Neuronal stem cell (in vitro differentiated cells): ENCODE measurements at regions not wholly inside any gene's neighbourhood (a gene's known extent, or its start where the extent isn't known, plus 50 kb on each side); places are given as distances from the start of the nearest gene placed in this dataset.

Experiments used
- DNase-seq: peaks from one replicate; pipeline ENCODE4 v3.0.0-alpha.2; 2013; ENCODE audit warnings: low spot score
- H2AFZ ChIP-seq: one replicate; pipeline ENCODE4 v1.6.1; 2013; ENCODE audit warnings: mild to moderate bottlenecking, low read length, inconsistent platforms
- H2AK5ac ChIP-seq: 2 replicates; pipeline ENCODE4 v1.6.1; 2013; ENCODE audit warnings: low read depth, mild to moderate bottlenecking, inconsistent platforms, low read length, moderate library complexity, mixed read lengths
- H2BK120ac ChIP-seq: 2 replicates; pipeline ENCODE4 v1.6.1; 2013; ENCODE audit warnings: low read depth, mild to moderate bottlenecking, inconsistent platforms, low read length, moderate library complexity, mixed read lengths
- H2BK12ac ChIP-seq: one replicate; pipeline ENCODE4 v1.6.1; 2013; ENCODE audit warnings: low read length, inconsistent platforms
- H2BK15ac ChIP-seq: 2 replicates; pipeline ENCODE4 v1.6.1; 2013; ENCODE audit warnings: mild to moderate bottlenecking, low read length, inconsistent platforms, mixed read lengths
- H2BK5ac ChIP-seq: one replicate; pipeline ENCODE4 v1.6.1; 2013; ENCODE audit warnings: inconsistent platforms, mild to moderate bottlenecking, low read length, moderate library complexity
- H3K14ac ChIP-seq: one replicate; pipeline ENCODE4 v1.6.1; 2013; ENCODE audit warnings: low read length, inconsistent platforms
- H3K18ac ChIP-seq: 2 replicates; pipeline ENCODE4 v1.6.1; 2013; ENCODE audit warnings: low read length, inconsistent platforms
- H3K23ac ChIP-seq: 2 replicates; pipeline ENCODE4 v1.6.1; 2013; ENCODE audit warnings: low read depth, mild to moderate bottlenecking, mixed read lengths, low read length, inconsistent platforms; ENCODE audit not compliant: poor library complexity
- H3K27ac ChIP-seq: replicated peaks from 3 replicates; pipeline ENCODE4 v1.5.1; 2013; ENCODE audit warnings: low read length, inconsistent platforms
- H3K27me3 ChIP-seq, 3 experiments: 2 replicates each; pipeline ENCODE4 v1.6.1; 2013; ENCODE audit warnings: low read length in 3 of 3, mild to moderate bottlenecking in 2 of 3, inconsistent platforms in 1 of 3, low read depth in 1 of 3, mixed read lengths in 1 of 3, moderate library complexity in 1 of 3; ENCODE audit not compliant: control insufficient read depth in 3 of 3, insufficient read depth in 3 of 3
- H3K36me3 ChIP-seq, 2 donors: replicated peaks in 1 of 2; 2 replicates each; pipeline ENCODE4 v1.6.1; 2013; ENCODE audit warnings: low read length in 2 of 2; ENCODE audit not compliant: control insufficient read depth in 2 of 2, insufficient read depth in 2 of 2
- H3K4ac ChIP-seq: 2 replicates; pipeline ENCODE4 v1.6.1; 2013; ENCODE audit warnings: inconsistent platforms, mild to moderate bottlenecking, low read length, moderate library complexity
- H3K4me1 ChIP-seq, 2 donors: 1 replicate in 1 of 2; 2 replicates in 1 of 2; pipeline ENCODE4 v1.6.1; 2013; ENCODE audit warnings: low read length in 2 of 2, low read depth in 1 of 2; ENCODE audit not compliant: control insufficient read depth in 2 of 2, insufficient read depth in 1 of 2
- H3K4me2 ChIP-seq: one replicate; pipeline ENCODE4 v1.6.1; 2013; ENCODE audit warnings: mild to moderate bottlenecking, low read length, inconsistent platforms; ENCODE audit not compliant: insufficient read depth, poor library complexity, severe bottlenecking
- H3K4me3 ChIP-seq, 2 donors: 2 replicates each; pipeline ENCODE4 v1.5.1; 2013; ENCODE audit warnings: low read length in 2 of 2, mild to moderate bottlenecking in 2 of 2, inconsistent platforms in 1 of 2, moderate library complexity in 1 of 2
- H3K79me1 ChIP-seq: one replicate; pipeline ENCODE4 v1.6.1; 2013; ENCODE audit warnings: low read depth, mild to moderate bottlenecking, inconsistent platforms, low read length, moderate library complexity
- H3K9ac ChIP-seq: one replicate; pipeline ENCODE4 v1.6.1; 2013; ENCODE audit warnings: mild to moderate bottlenecking, low read depth, low read length, inconsistent platforms; ENCODE audit not compliant: poor library complexity
- H3K9me3 ChIP-seq, 2 donors: replicated peaks in 1 of 2; 2 replicates each; pipeline versions ENCODE3 to v1.6.1; 2013; ENCODE audit warnings: low read length in 2 of 2, mild to moderate bottlenecking in 2 of 2, inconsistent platforms in 1 of 2, low read depth in 1 of 2, mixed read lengths in 1 of 2, moderate library complexity in 1 of 2; ENCODE audit not compliant: control insufficient read depth in 2 of 2, insufficient read depth in 1 of 2
- H4K8ac ChIP-seq: one replicate; pipeline ENCODE4 v1.6.1; 2013; ENCODE audit warnings: low read depth, mild to moderate bottlenecking, inconsistent platforms, low read length, moderate library complexity
- H4K91ac ChIP-seq: one replicate; pipeline ENCODE4 v1.6.1; 2013; ENCODE audit warnings: low read length, low read depth, mild to moderate bottlenecking, inconsistent platforms; ENCODE audit not compliant: poor library complexity
- WGBS, 2 donors: extraction: QIAGEN DNeasy Blood & Tissue Kit; methylation state at CpG; one replicate each; pipeline ENCODE4 v1.1.7; 2013; ENCODE audit warnings: missing lambda C conversion rate in 2 of 2, mixed read lengths in 1 of 2; ENCODE audit not compliant: insufficient read length in 2 of 2, insufficient replicate concordance in 1 of 2; ENCODE audit errors: extremely low coverage in 2 of 2; 5-methylcytosine and 5-hydroxymethylcytosine counted together

DNA sequence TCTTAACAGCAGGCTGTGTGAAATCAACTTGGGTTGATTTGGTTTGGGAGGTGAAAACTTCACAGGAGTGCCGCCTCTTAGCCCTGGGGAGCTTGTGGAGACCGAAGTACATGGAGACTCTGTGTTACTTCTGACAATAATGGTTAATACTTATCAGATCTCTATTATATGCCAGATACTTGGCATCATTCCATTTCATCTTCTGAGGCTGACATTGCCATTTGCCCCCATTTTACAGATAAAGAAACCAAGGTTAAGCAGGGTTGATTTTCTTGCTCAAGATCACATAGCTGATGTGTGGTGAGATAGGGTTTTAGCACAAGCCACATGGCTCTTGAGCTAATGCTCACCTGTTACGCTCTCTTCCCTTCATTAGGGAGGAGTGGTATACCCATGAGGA lies 150.6 kb upstream of the FAM13C start:
- no peak overlapping the region for H2BK5ac ChIP-seq
- no peak overlapping the region for H2BK120ac ChIP-seq
- no peaks in the 10 kb centered on the region for H3K4me1 ChIP-seq
- no peak overlapping the region for H3K18ac ChIP-seq
- H3K9ac ChIP-seq = no peak overlapping the region
- H2AFZ ChIP-seq = no peak overlapping the region
- no peak overlapping the region for H3K14ac ChIP-seq
- no CpG with 5 or more reads among the region's 3 CpGs for WGBS, 2 donors
- H3K4me2 ChIP-seq = no peak overlapping the region
- H4K91ac ChIP-seq = no peak overlapping the region
- H3K4ac ChIP-seq = no peak overlapping the region
- no peak overlapping the region for H2AK5ac ChIP-seq
- no peak overlapping the region for H2BK15ac ChIP-seq
- no peaks in the 10 kb centered on the region for H3K27me3 ChIP-seq
- H4K8ac ChIP-seq = no peak overlapping the region
- H3K9me3 ChIP-seq = no peaks in the 10 kb centered on the region
- H3K27ac ChIP-seq = no peak overlapping the region
- no peak overlapping the region for H2BK12ac ChIP-seq
- H3K23ac ChIP-seq = no peak overlapping the region
- H3K79me1 ChIP-seq = no peaks in the 10 kb centered on the region
- H3K4me3 ChIP-seq = no peak overlapping the region
- DNase-seq = no peak
- no peaks in the 10 kb centered on the region for H3K36me3 ChIP-seq

DNA sequence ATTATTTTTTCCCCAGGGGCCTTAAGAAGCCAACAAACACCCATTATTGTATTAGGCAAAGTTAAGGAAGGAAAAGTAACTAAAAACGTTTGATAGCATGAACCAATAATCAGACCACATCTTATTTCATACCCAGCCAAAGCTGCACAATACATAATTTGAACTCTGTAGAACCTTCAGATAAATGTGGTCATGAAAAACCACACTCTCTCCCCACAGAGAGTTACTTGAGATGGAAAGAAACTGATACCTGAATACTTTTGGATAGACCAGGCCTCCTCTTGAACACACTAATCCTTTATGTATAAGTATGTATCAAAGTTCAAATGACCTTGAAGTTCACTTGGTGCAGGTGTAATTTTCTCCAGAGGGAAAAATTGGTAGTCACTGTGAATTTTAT lies 146.6 kb upstream of the FAM13C start:
- WGBS, 2 donors = no CpG with 5 or more reads among the region's 1 CpG
- DNase-seq = no peak
- H3K9me3 ChIP-seq = no peaks in the 10 kb centered on the region

DNA sequence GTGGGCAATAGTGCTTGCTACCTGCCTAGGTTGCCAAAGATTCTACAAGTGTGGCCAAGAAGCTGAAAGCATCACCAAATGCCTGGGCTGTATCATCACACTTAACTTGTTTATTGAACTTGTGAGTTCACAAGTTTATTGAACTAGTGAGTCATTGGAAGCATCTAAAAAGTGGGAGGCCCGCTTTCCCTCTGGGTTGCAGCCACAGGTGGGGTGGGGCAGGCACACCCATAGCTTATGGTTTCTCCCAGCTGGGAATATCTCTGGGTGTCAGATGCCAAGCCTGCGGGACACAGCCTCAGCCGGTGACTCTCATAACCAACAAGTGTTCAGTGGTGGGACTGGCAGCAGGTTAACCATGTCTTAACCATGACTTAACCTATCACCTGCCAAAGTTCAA lies 145.9 kb upstream of the FAM13C start:
- H3K4ac ChIP-seq = no peak overlapping the region
- no peak overlapping the region for H3K23ac ChIP-seq
- WGBS, 2 donors = no CpG with 5 or more reads among the region's 3 CpGs
- H3K9me3 ChIP-seq = no peaks in the 10 kb centered on the region
- H2AK5ac ChIP-seq = no peak overlapping the region
- H4K8ac ChIP-seq = no peak overlapping the region
- H3K18ac ChIP-seq = no peak overlapping the region
- no peaks in the 10 kb centered on the region for H3K27me3 ChIP-seq
- H2BK12ac ChIP-seq = no peak overlapping the region
- H3K4me1 ChIP-seq = no peaks in the 10 kb centered on the region
- no peak overlapping the region for H3K4me3 ChIP-seq
- no peak overlapping the region for H3K27ac ChIP-seq
- H3K79me1 ChIP-seq = no peaks in the 10 kb centered on the region
- no peak for DNase-seq
- no peak overlapping the region for H2BK15ac ChIP-seq
- no peak overlapping the region for H2BK120ac ChIP-seq
- no peak overlapping the region for H3K9ac ChIP-seq
- no peak overlapping the region for H4K91ac ChIP-seq
- no peak overlapping the region for H3K14ac ChIP-seq
- no peak overlapping the region for H2BK5ac ChIP-seq
- no peak overlapping the region for H2AFZ ChIP-seq
- no peak overlapping the region for H3K4me2 ChIP-seq
- H3K36me3 ChIP-seq = no peaks in the 10 kb centered on the region

More for the DNA sequence above, 146.6 kb upstream of the FAM13C start:
- Histone ChIP-seq H2BK120ac (no peak overlapping the region), H3K4me3 (no peak overlapping the region), H3K4me2 (no peak overlapping the region), H2AFZ (no peak overlapping the region), H3K27me3 (no peaks in the 10 kb centered on the region), H2BK5ac (no peak overlapping the region), H4K8ac (no peak overlapping the region), H3K18ac (no peak overlapping the region), H3K9ac (no peak overlapping the region), H3K4ac (no peak overlapping the region), H2BK12ac (no peak overlapping the region), H4K91ac (no peak overlapping the region), H3K36me3 (no peaks in the 10 kb centered on the region), H3K4me1 (no peaks in the 10 kb centered on the region), H3K23ac (no peak overlapping the region), H3K14ac (no peak overlapping the region), H2BK15ac (no peak overlapping the region), H2AK5ac (no peak overlapping the region), H3K27ac (no peak overlapping the region), H3K79me1 (no peaks in the 10 kb centered on the region)

DNA sequence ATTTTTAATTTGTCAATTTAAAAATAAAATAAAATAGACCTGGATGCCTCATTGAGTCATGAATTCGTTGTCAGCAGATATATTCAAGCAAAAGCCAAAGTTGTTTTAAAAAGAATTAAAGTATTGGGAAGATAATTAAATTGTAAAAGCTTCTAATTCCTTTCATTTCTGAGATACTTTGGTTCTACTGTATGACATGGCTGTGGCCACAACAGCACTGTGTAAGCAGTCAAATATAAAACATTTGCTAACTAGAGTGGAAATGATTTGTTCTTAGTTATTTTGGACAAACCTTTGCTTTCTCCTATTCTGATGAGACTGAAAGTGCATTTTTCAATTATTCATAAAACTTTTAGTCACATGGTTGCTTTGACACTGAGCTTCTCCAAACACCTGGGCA lies 143.6 kb upstream of the FAM13C start:
- no peak overlapping the region for H3K14ac ChIP-seq
- WGBS, 2 donors = no CpG with 5 or more reads among the region's 1 CpG
- no peaks in the 10 kb centered on the region for H3K9me3 ChIP-seq
- no peak overlapping the region for H3K27ac ChIP-seq
- H3K4me1 ChIP-seq = no peaks in the 10 kb centered on the region
- H2AFZ ChIP-seq = no peak overlapping the region
- no peak overlapping the region for H2BK120ac ChIP-seq
- no peak overlapping the region for H4K91ac ChIP-seq
- DNase-seq = no peak
- no peak overlapping the region for H2BK12ac ChIP-seq
- no peak overlapping the region for H3K23ac ChIP-seq
- H3K27me3 ChIP-seq = no peaks in the 10 kb centered on the region
- H3K9ac ChIP-seq = no peak overlapping the region
- no peak overlapping the region for H2BK15ac ChIP-seq
- H3K4ac ChIP-seq = no peak overlapping the region
- H2AK5ac ChIP-seq = no peak overlapping the region
- H3K4me2 ChIP-seq = no peak overlapping the region
- no peaks in the 10 kb centered on the region for H3K36me3 ChIP-seq
- no peak overlapping the region for H2BK5ac ChIP-seq
- H3K4me3 ChIP-seq = no peak overlapping the region
- no peak overlapping the region for H4K8ac ChIP-seq
- H3K79me1 ChIP-seq = no peaks in the 10 kb centered on the region
- H3K18ac ChIP-seq = no peak overlapping the region
